ACHN (cell line): ENCODE measurements at regions not wholly inside any gene's neighbourhood (a gene's known extent, or its start where the extent isn't known, plus 50 kb on each side); places are given as distances from the start of the nearest gene placed in this dataset.

Experiments used
- DNase-seq: peaks from one replicate; pipeline ENCODE4 v3.0.0-alpha.2; 2015
- in situ Hi-C: cut with HindIII; loops from 2 replicates; pipeline ENCODE4 v1.10.0; 2017; ENCODE audit warnings: low sequenced_read_pairs, low pct_ligation_motif_present, low pct_unique_long_range_greater_than_20kb

DNA sequence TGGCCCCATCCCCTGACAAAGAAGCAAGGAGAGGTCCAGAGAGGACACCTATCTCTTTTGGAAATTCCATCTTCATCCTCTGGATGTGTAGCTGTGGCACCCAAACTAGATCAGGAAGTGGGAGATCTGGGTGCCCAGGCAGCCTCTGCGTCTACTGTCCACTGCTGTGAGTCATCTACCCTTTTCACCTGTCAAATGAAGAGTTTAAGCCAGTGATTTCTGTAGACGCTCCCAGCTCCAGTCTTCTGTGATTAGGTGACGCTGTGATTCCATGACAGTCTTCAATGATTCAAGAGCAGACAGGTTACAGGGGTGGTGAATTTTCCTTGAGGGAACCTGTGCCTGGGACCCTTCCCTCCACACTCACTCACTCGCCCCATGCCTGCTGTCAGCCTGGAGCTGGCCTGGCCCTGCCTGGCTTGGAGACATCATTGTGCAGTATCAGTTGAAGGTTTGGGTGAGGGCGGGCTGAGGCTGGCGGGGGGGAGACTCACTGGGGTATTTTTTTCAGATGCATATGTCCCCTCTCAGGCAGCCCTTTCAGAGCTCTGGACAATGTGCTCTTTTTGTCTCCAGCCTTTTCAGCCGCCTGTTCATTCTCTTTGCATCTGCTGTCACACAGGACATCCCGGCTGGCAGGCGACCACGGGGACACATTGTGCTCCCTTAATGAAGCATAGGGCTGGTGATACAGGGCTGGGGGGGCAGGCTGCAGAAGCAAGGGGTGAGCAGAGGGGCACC lies 56.8 kb upstream of the PARP11 start:
- no peak for DNase-seq
- in situ Hi-C loops: no loop called here

DNA sequence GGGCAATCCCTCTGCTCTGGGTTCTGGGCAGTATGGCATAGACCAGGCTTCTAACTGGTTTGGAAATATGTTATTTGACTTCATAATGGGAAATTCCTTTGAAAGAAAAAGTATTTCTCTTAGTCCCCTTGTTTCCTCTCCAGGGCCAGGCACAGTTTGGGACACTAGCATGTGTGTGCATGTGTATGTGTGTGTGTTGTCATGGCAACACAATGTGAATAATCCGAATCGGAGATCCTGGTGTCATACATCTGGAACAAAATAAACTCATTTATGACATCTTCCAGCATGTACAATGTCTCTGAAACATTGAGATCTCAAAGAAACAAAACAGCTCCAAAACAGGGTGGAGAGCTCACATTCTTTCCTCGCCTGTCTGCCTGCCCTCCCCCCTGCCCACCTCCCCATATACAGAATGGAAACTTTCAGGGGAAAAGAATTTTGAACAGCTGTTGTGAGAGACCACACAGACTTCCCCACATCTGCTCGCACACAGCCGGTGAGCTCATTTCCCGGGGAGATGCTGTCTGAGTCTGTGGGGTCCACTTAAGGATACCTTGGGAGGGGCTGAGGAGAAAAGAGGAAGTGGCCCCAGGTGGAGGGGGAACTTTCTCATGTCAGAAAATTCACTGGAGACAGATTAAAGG lies 55.5 kb upstream of the PARP11 start:
- DNase-seq: no peak
- in situ Hi-C loops: no loop called here

DNA sequence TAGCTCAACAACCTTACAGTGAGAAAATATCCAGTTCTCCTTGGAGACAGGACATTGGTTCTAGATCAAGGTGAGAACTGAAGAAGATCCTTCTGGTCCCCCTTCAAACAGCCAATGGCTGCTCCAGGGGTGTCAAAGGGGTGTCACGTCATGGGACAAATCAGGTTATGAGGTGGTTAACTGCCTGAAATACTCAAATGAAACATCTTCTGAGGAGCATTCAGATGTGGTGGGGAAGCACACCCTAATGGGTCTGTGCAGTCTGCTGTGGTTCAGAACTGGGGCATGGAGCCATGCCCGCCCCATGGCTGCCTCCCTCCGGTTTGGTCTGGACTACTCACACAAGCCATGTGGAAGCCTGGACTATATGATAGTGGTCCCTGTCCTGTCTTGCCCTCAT lies 52.4 kb upstream of the PARP11 start:
- no peak for DNase-seq
- in situ Hi-C loops: no loop called here

DNA sequence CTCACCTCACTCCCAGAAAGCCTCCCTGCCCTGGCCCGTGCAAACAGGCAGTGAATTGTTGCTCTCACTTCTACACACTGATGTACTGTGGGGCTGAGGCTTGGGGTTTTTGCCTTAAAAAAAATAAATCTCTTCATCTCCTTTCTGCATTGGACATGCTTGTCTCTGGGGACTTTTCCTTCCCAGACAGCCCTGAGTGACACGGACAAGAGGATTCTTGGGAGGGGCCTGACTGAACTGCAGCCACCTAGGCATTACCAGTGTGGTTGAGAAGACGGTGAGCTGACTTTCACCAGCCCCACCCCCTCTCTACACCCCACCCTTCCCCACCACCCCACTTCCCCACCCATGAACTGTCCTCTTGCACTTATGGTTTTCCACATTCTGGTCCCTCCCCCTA lies 51.6 kb upstream of the PARP11 start:
- DNase-seq: no peak
- in situ Hi-C loops: no loop called here

DNA sequence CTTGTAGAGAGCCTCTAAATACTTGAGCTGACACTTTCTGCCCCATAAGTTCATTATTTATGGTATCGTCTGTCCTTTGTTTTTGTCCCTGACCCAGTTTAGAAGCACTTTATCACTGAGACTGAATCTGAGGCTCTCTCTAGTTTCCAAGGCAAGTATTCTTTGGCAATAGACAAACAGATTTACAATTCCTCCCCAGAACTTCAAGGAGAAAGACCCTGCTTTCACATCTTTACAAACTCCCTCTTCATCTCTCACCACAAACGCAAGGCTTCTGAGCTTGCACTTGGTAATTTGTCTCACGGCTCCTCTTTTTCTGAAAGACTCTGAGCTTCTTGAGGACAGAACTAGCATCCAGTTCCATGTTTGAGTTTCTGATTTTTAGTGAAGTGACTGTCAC lies 49.8 kb upstream of the PARP11 start:
- DNase-seq: no peak
- in situ Hi-C loops: no loop called here
